ENCODE measurements at regions not wholly inside any gene's neighbourhood (a gene's known extent, or its start where the extent isn't known, plus 50 kb on each side); places are given as distances from the start of the nearest gene placed in this dataset.

- peaks cover 29% of the 10 kb centered on the region for H3K27me3 Mint-ChIP-seq (ENCODE audit: unreplicated experiment)
- no peaks in the 10 kb centered on the region for H3K36me3 Mint-ChIP-seq (ENCODE audit: unreplicated experiment)
- no peaks in the 10 kb centered on the region for H3K4me1 Mint-ChIP-seq (ENCODE audit: unreplicated experiment)
- TF ChIP-seq CTCF (IDR thresholded peaks at IDR 0.05), result no peak
- H3K27ac Mint-ChIP-seq (ENCODE audit: unreplicated experiment), result no peak overlapping the region
- no peak for DNase-seq (ENCODE audit: extremely low spot score, unreplicated experiment)
- H3K4me3 Mint-ChIP-seq (ENCODE audit: unreplicated experiment), result no peak overlapping the region
- H3K9me3 Mint-ChIP-seq (ENCODE audit: unreplicated experiment), result no peaks in the 10 kb centered on the region
These were observed 304.0 kb downstream of the TDRD3 start for GRCh38 chr13:60700994-60701393.

- Mint-ChIP-seq H3K27me3 (ENCODE audit: unreplicated experiment) (peaks cover 29% of the 10 kb centered on the region), H3K9me3 (ENCODE audit: unreplicated experiment) (no peaks in the 10 kb centered on the region), H3K4me3 (ENCODE audit: unreplicated experiment) (no peak overlapping the region), H3K27ac (ENCODE audit: unreplicated experiment) (no peak overlapping the region), H3K4me1 (ENCODE audit: unreplicated experiment) (no peaks in the 10 kb centered on the region), H3K36me3 (ENCODE audit: unreplicated experiment) (no peaks in the 10 kb centered on the region)
- no peak for DNase-seq (ENCODE audit: extremely low spot score, unreplicated experiment)
- TF ChIP-seq CTCF (IDR thresholded peaks at IDR 0.05), result no peak
These were observed 302.6 kb downstream of the TDRD3 start for GRCh38 chr13:60699636-60700035.

- no peak for DNase-seq (ENCODE audit: extremely low spot score, unreplicated experiment)
- Mint-ChIP-seq H3K27me3 (ENCODE audit: unreplicated experiment) (peaks cover 48% of the 10 kb centered on the region), H3K36me3 (ENCODE audit: unreplicated experiment) (no peaks in the 10 kb centered on the region), H3K27ac (ENCODE audit: unreplicated experiment) (no peak overlapping the region), H3K4me1 (ENCODE audit: unreplicated experiment) (no peaks in the 10 kb centered on the region), H3K9me3 (ENCODE audit: unreplicated experiment) (no peaks in the 10 kb centered on the region), H3K4me3 (ENCODE audit: unreplicated experiment) (no peak overlapping the region)
- no peak for TF ChIP-seq CTCF (IDR thresholded peaks at IDR 0.05)
These were observed 299.6 kb downstream of the TDRD3 start for GRCh38 chr13:60696602-60697001.

GRCh38 chr13:60691268-60691667 is 294.2 kb downstream of the TDRD3 start:
- Mint-ChIP-seq H3K4me3 (ENCODE audit: unreplicated experiment) (no peak overlapping the region), H3K4me1 (ENCODE audit: unreplicated experiment) (no peaks in the 10 kb centered on the region)
- TF ChIP-seq CTCF (IDR thresholded peaks at IDR 0.05), result no peak

GRCh38 chr13:60690604-60691003 is 293.6 kb downstream of the TDRD3 start:
- Mint-ChIP-seq H3K4me1 (ENCODE audit: unreplicated experiment) (no peaks in the 10 kb centered on the region), H3K27me3 (ENCODE audit: unreplicated experiment) (peaks cover 21% of the 10 kb centered on the region), H3K36me3 (ENCODE audit: unreplicated experiment) (no peaks in the 10 kb centered on the region), H3K4me3 (ENCODE audit: unreplicated experiment) (no peak overlapping the region), H3K27ac (ENCODE audit: unreplicated experiment) (no peak overlapping the region), H3K9me3 (ENCODE audit: unreplicated experiment) (peaks cover 8% of the 10 kb centered on the region)
- no peak for DNase-seq (ENCODE audit: extremely low spot score, unreplicated experiment)
- TF ChIP-seq CTCF (IDR thresholded peaks at IDR 0.05), result no peak

More at GRCh38 chr13:60691268-60691667, 294.2 kb downstream of the TDRD3 start:
- H3K36me3 Mint-ChIP-seq (ENCODE audit: unreplicated experiment), result no peaks in the 10 kb centered on the region
- no peak for DNase-seq (ENCODE audit: extremely low spot score, unreplicated experiment)
- peaks cover 22% of the 10 kb centered on the region for H3K27me3 Mint-ChIP-seq (ENCODE audit: unreplicated experiment)
- H3K9me3 Mint-ChIP-seq (ENCODE audit: unreplicated experiment), result peaks cover 8% of the 10 kb centered on the region
- H3K27ac Mint-ChIP-seq (ENCODE audit: unreplicated experiment), result no peak overlapping the region

Measured in osteocyte (in vitro differentiated cells).